KBM-7 (cell line): ENCODE measurements at regions not wholly inside any gene's neighbourhood (a gene's known extent, or its start where the extent isn't known, plus 50 kb on each side); places are given as distances from the start of the nearest gene placed in this dataset.
A peak's percentile ranks its signal among the peaks of the same experiment; 100 is the strongest.
"Not testable (repeated sequence)": the region's sequence is repeated elsewhere in the genome, so short reads cannot be mapped to it uniquely, and the experiment has no call there.

Experiments used
- DNase-seq: peaks from one replicate; pipeline ENCODE4 v3.0.0-alpha.2; 2015
- in situ Hi-C: fragments of 300-500 bp; cut with MboI; formaldehyde crosslinking; loops from 2 replicates; pipeline ENCODE4 v1.14.3; 2020; ENCODE audit warnings: low sequenced_read_pairs, low pct_unique_long_range_greater_than_20kb, mixed read lengths

GRCh38 chr1:209176866-209177430 is 406.6 kb upstream of the CAMK1G start:
- in situ Hi-C loops, result no loop called here

GRCh38 chr1:209183195-209183594 is 400.3 kb upstream of the CAMK1G start:
- in situ Hi-C loops, result no loop called here
- no peak for DNase-seq

More at GRCh38 chr1:209176866-209177430, 406.6 kb upstream of the CAMK1G start:
- no peak for DNase-seq

- no peak for DNase-seq
- in situ Hi-C loops, result no loop called here
Measured at GRCh38 chr1:209187589-209187988, 395.9 kb upstream of the CAMK1G start.

- in situ Hi-C loops, result no loop called here
- peak; percentile 50 for DNase-seq
Measured at GRCh38 chr1:209190591-209191261, 392.8 kb upstream of the CAMK1G start.

GRCh38 chr1:209191262-209191634 is 392.3 kb upstream of the CAMK1G start:
- in situ Hi-C loops, result no loop called here
- no peak for DNase-seq

- no peak for DNase-seq
- in situ Hi-C loops, result no loop called here
Measured at GRCh38 chr1:209196140-209196539, 387.4 kb upstream of the CAMK1G start.

GRCh38 chr1:209198961-209199750 is 384.4 kb upstream of the CAMK1G start:
- DNase-seq, result no peak
- in situ Hi-C loops, result no loop called here

GRCh38 chr1:209199822-209200221 is 383.7 kb upstream of the CAMK1G start:
- DNase-seq, result no peak
- in situ Hi-C loops, result no loop called here

GRCh38 chr1:209202321-209202720 is 381.2 kb upstream of the CAMK1G start:
- in situ Hi-C loops, result not testable (repeated sequence)

GRCh38 chr1:209202830-209203532 is 380.5 kb upstream of the CAMK1G start:
- in situ Hi-C loops, result no loop called here
- peak; percentile 30 for DNase-seq

More at GRCh38 chr1:209202321-209202720, 381.2 kb upstream of the CAMK1G start:
- DNase-seq, result not testable (repeated sequence)

GRCh38 chr1:209203533-209203895 is 380.0 kb upstream of the CAMK1G start:
- DNase-seq, result no peak
- in situ Hi-C loops, result no loop called here

GRCh38 chr1:209205039-209205438 is 378.5 kb upstream of the CAMK1G start:
- in situ Hi-C loops, result no loop called here
- no peak for DNase-seq

GRCh38 chr1:209207126-209207700 is 376.3 kb upstream of the CAMK1G start:
- in situ Hi-C loops, result no loop called here
- DNase-seq, result no peak

GRCh38 chr1:209207701-209208286 is 375.7 kb upstream of the CAMK1G start:
- in situ Hi-C loops, result no loop called here
- peak; percentile 63 for DNase-seq

GRCh38 chr1:209208648-209209047 is 374.9 kb upstream of the CAMK1G start:
- no peak for DNase-seq
- in situ Hi-C loops, result no loop called here

- no peak for DNase-seq
- in situ Hi-C loops, result no loop called here
Measured at GRCh38 chr1:209213989-209214388, 369.5 kb upstream of the CAMK1G start.

- no peak for DNase-seq
- in situ Hi-C loops, result no loop called here
Measured at GRCh38 chr1:209215826-209216225, 367.7 kb upstream of the CAMK1G start.

GRCh38 chr1:209218113-209218512 is 365.4 kb upstream of the CAMK1G start:
- in situ Hi-C loops, result no loop called here
- DNase-seq, result no peak

- no peak for DNase-seq
- in situ Hi-C loops, result no loop called here
Measured at GRCh38 chr1:209218981-209219380, 364.5 kb upstream of the CAMK1G start.
